ENCODE measurements at regions not wholly inside any gene's neighbourhood (a gene's known extent, or its start where the extent isn't known, plus 50 kb on each side); places are given as distances from the start of the nearest gene placed in this dataset.

- ChIA-PET CTCF (no interaction called here), POLR2A (no interaction called here)
- no peak for TF ChIP-seq KLF10 (tag by site-specific recombination; IDR thresholded peaks at IDR 0.05)
- TF ChIP-seq, protein P1, sequence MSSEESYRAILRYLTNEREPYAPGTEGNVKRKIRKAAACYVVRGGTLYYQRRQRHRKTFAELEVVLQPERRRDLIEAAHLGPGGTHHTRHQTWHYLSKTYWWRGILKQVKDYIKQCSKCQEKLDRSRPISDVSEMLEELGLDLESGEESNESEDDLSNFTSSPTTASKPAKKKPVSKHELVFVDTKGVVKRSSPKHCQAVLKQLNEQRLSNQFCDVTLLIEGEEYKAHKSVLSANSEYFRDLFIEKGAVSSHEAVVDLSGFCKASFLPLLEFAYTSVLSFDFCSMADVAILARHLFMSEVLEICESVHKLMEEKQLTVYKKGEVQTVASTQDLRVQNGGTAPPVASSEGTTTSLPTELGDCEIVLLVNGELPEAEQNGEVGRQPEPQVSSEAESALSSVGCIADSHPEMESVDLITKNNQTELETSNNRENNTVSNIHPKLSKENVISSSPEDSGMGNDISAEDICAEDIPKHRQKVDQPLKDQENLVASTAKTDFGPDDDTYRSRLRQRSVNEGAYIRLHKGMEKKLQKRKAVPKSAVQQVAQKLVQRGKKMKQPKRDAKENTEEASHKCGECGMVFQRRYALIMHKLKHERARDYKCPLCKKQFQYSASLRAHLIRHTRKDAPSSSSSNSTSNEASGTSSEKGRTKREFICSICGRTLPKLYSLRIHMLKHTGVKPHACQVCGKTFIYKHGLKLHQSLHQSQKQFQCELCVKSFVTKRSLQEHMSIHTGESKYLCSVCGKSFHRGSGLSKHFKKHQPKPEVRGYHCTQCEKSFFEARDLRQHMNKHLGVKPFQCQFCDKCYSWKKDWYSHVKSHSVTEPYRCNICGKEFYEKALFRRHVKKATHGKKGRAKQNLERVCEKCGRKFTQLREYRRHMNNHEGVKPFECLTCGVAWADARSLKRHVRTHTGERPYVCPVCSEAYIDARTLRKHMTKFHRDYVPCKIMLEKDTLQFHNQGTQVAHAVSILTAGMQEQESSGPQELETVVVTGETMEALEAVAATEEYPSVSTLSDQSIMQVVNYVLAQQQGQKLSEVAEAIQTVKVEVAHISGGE (tag by site-specific recombination; conservative IDR thresholded peaks at IDR 0.05; ENCODE audit: low read depth) = no peak
- TF ChIP-seq, protein P2, sequence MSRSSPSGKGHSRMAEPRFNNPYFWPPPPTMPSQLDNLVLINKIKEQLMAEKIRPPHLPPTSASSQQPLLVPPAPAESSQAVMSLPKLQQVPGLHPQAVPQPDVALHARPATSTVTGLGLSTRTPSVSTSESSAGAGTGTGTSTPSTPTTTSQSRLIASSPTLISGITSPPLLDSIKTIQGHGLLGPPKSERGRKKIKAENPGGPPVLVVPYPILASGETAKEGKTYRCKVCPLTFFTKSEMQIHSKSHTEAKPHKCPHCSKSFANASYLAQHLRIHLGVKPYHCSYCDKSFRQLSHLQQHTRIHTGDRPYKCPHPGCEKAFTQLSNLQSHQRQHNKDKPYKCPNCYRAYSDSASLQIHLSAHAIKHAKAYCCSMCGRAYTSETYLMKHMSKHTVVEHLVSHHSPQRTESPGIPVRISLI (tag by site-specific recombination; IDR thresholded peaks at IDR 0.05) = no peak
- no peak for TF ChIP-seq ZNF501 (tag by site-specific recombination; IDR thresholded peaks at IDR 0.05)
- no peak for TF ChIP-seq ZSCAN18 (tag by site-specific recombination; IDR thresholded peaks at IDR 0.05)
- TF ChIP-seq ZNF558 (tag by site-specific recombination; IDR thresholded peaks at IDR 0.05) = no peak
- TF ChIP-seq ZNF791 (tag by site-specific recombination; IDR thresholded peaks at IDR 0.05) = no peak
- TF ChIP-seq ZNF335 (tag by site-specific recombination; conservative IDR thresholded peaks at IDR 0.05) = no peak
- TF ChIP-seq ZNF48 (tag by site-specific recombination; IDR thresholded peaks at IDR 0.05) = no peak
- TF ChIP-seq ZBTB26 (tag by site-specific recombination; optimal IDR thresholded peaks at IDR 0.05) = no peak
- no peak for TF ChIP-seq ZNF398 (tag by site-specific recombination; IDR thresholded peaks at IDR 0.05)
- TF ChIP-seq ZNF416 (tag by site-specific recombination; IDR thresholded peaks at IDR 0.05) = no peak
- no peak for TF ChIP-seq ELK4 (IDR thresholded peaks at IDR 0.05; ENCODE audit: borderline replicate concordance, low read depth, low read length)
- no peak for TF ChIP-seq SETDB1 (IDR thresholded peaks at IDR 0.05; ENCODE audit: insufficient read length, low read length)
- no peak for TF ChIP-seq ZNF112 (tag by site-specific recombination; IDR thresholded peaks at IDR 0.05)
- no peak for TF ChIP-seq ZNF274 (IDR thresholded peaks at IDR 0.05; ENCODE audit: low read length)
- TF ChIP-seq ZNF274 (tag by site-specific recombination; IDR thresholded peaks at IDR 0.05; ENCODE audit: borderline replicate concordance) = no peak
- no peaks in the 10 kb centered on the region for H3K4me1 ChIP-seq (ENCODE audit: control insufficient read depth, insufficient read depth, low read length)
- no peaks in the 10 kb centered on the region for H3K36me3 ChIP-seq (ENCODE audit: control insufficient read depth in 2 of 2, insufficient read depth in 1 of 2, low read length in 2 of 2)
- H3K4me3 ChIP-seq (ENCODE audit: low read depth, low read length) = no peak overlapping the region
- no peak overlapping the region for H3K27ac ChIP-seq (ENCODE audit: extremely low read depth, low read depth, low read length)
- no peaks in the 10 kb centered on the region for H3K9me3 ChIP-seq (ENCODE audit: control insufficient read depth, insufficient read depth, low read depth, low read length)
Measured at GRCh38 chr4:138055890-138056289, 186.3 kb downstream of the SLC7A11 start.

Data from HEK293 (cell line).